ENCODE measurements at regions not wholly inside any gene's neighbourhood (a gene's known extent, or its start where the extent isn't known, plus 50 kb on each side); places are given as distances from the start of the nearest gene placed in this dataset.

GRCh38 chr2:126222278-126222677 lies 433.7 kb upstream of the GYPC start:
- Mint-ChIP-seq H3K36me3 (peaks cover 51% of the 10 kb centered on the region), H3K9me3 (peaks cover 76% of the 10 kb centered on the region), H3K27me3 (ENCODE audit: low read depth) (no peaks in the 10 kb centered on the region; the same call in 1 of the 2 replicates), H3K4me1 (no peaks in the 10 kb centered on the region), H3K27ac (no peak overlapping the region), H3K4me3 (no peak overlapping the region)
- ATAC-seq (no peak), DNase-seq (ENCODE audit: low spot score) (no peak)
- ChIA-PET CTCF (no interaction called here), POLR2A (no interaction called here)
- no peak for TF ChIP-seq SMAD3 (CRISPR knock-in tag; IDR thresholded peaks at IDR 0.05; ENCODE audit: borderline replicate concordance)
- no peak for TF ChIP-seq FOXJ3 (CRISPR knock-in tag; IDR thresholded peaks at IDR 0.05; ENCODE audit: borderline replicate concordance)
- TF ChIP-seq AFF4 (CRISPR knock-in tag; IDR thresholded peaks at IDR 0.05; ENCODE audit: borderline replicate concordance), result no peak
- TF ChIP-seq PREB (CRISPR knock-in tag; IDR thresholded peaks at IDR 0.05; ENCODE audit: borderline replicate concordance), result no peak
- TF ChIP-seq HMGXB4 (CRISPR knock-in tag; IDR thresholded peaks at IDR 0.05), result no peak
- TF ChIP-seq CREB1 (CRISPR knock-in tag; IDR thresholded peaks at IDR 0.05), result no peak
- no peak for TF ChIP-seq NR1H2 (CRISPR knock-in tag; IDR thresholded peaks at IDR 0.05)
- no peak for TF ChIP-seq ZNF263 (CRISPR knock-in tag; IDR thresholded peaks at IDR 0.05; ENCODE audit: low read depth)
- no peak for TF ChIP-seq ZBTB43 (CRISPR knock-in tag; IDR thresholded peaks at IDR 0.05)
- no peak for TF ChIP-seq ELF4 (CRISPR knock-in tag; IDR thresholded peaks at IDR 0.05; ENCODE audit: low read depth)
- TF ChIP-seq ATF3 (CRISPR knock-in tag; conservative IDR thresholded peaks at IDR 0.05), result no peak
- TF ChIP-seq MYBL2 (CRISPR knock-in tag; IDR thresholded peaks at IDR 0.05), result no peak
- TF ChIP-seq JAZF1 (CRISPR knock-in tag; IDR thresholded peaks at IDR 0.05), result no peak
- no peak for TF ChIP-seq ZNF121 (CRISPR knock-in tag; IDR thresholded peaks at IDR 0.05)
- TF ChIP-seq ZNF423 (CRISPR knock-in tag; IDR thresholded peaks at IDR 0.05), result no peak
- no peak for TF ChIP-seq ZNF317 (CRISPR knock-in tag; IDR thresholded peaks at IDR 0.05; ENCODE audit: borderline replicate concordance, low read depth)
- no peak for TF ChIP-seq RELA (CRISPR knock-in tag; IDR thresholded peaks at IDR 0.05; ENCODE audit: borderline replicate concordance)

GRCh38 chr2:126224776-126225175 lies 431.2 kb upstream of the GYPC start:
- CTCF ChIA-PET, result no interaction called here
- POLR2A ChIA-PET, result no interaction called here
- Mint-ChIP-seq H3K27ac (no peak overlapping the region), H3K4me3 (no peak overlapping the region), H3K9me3 (peaks cover 79% of the 10 kb centered on the region), H3K36me3 (peaks cover 49% of the 10 kb centered on the region), H3K27me3 (ENCODE audit: low read depth) (no peaks in the 10 kb centered on the region), H3K4me1 (no peaks in the 10 kb centered on the region)
- DNase-seq (ENCODE audit: low spot score) (no peak), ATAC-seq (no peak)
- TF ChIP-seq ZSCAN18 (CRISPR knock-in tag; IDR thresholded peaks at IDR 0.05), result no peak
- TF ChIP-seq ZNF263 (CRISPR knock-in tag; IDR thresholded peaks at IDR 0.05; ENCODE audit: low read depth), result no peak
- TF ChIP-seq CDX4 (CRISPR knock-in tag; IDR thresholded peaks at IDR 0.05; ENCODE audit: borderline replicate concordance), result no peak
- no peak for TF ChIP-seq RELA (CRISPR knock-in tag; IDR thresholded peaks at IDR 0.05; ENCODE audit: borderline replicate concordance)
- no peak for TF ChIP-seq ZNF121 (CRISPR knock-in tag; IDR thresholded peaks at IDR 0.05)
- TF ChIP-seq CREB1 (CRISPR knock-in tag; IDR thresholded peaks at IDR 0.05), result no peak
- no peak for TF ChIP-seq MXD4 (CRISPR knock-in tag; IDR thresholded peaks at IDR 0.05; ENCODE audit: borderline replicate concordance)
- no peak for TF ChIP-seq MAX (CRISPR knock-in tag; IDR thresholded peaks at IDR 0.05)
- no peak for TF ChIP-seq IRF2 (CRISPR knock-in tag; IDR thresholded peaks at IDR 0.05; ENCODE audit: borderline replicate concordance, low read depth)
- TF ChIP-seq USF1 (CRISPR knock-in tag; IDR thresholded peaks at IDR 0.05), result no peak
- no peak for TF ChIP-seq NR3C1 (CRISPR knock-in tag; conservative IDR thresholded peaks at IDR 0.05; ENCODE audit: low read depth)

Measured in WTC11 (cell line).